Adrenal gland (tissue), 5 donors: ENCODE measurements at regions not wholly inside any gene's neighbourhood (a gene's known extent, or its start where the extent isn't known, plus 50 kb on each side); places are given as distances from the start of the nearest gene placed in this dataset.

ENCODE experiments used
- POLR2A ChIP-seq, 2 donors: fragments of 450-650 bp; IDR thresholded peaks; one replicate each; pipeline ENCODE4 v1.6.1; 2017; ENCODE audit warnings: antibody characterized with exemption in 2 of 2, mild to moderate bottlenecking in 2 of 2, moderate library complexity in 1 of 2
- TF ChIP-seq, protein P1 (sequence below), 6 experiments: fragments of 450-650 bp in 4 of 6; fragments of 200-600 bp in 2 of 6; sonication (generic) in 1 of 6; IDR thresholded peaks; 1 replicate in 5 of 6; 2 replicates in 1 of 6; pipeline versions ENCODE4 v1.5.1 to v1.8.0; 2016 to 2021; ENCODE audit warnings: antibody characterized with exemption in 6 of 6, mild to moderate bottlenecking in 2 of 6, moderate library complexity in 1 of 6
- donor health status: DM: no; HTN: no; CAD: no.

DNA sequence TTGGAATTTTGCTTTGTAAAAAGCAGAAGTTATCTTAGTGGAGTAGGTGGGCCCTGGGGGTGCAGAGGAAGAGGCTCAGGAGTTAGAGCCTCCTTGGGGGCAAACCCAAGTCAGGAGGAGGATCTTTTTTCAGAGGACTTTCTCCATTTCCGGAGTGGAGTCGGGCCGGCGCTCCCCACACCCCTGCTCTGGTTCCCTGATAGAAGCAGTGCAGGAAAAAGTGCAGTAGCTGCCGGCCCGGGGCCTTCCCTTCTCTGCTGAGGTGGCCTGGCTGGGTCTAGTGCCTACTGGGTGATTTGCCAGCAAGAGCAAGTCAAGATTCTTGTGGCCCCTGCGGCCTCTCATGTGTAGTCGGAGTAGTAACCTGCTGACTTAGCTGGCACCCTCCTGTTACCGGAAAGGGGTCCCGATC, 124.2 kb upstream of the HS6ST1 start:
- TF ChIP-seq, protein P1, sequence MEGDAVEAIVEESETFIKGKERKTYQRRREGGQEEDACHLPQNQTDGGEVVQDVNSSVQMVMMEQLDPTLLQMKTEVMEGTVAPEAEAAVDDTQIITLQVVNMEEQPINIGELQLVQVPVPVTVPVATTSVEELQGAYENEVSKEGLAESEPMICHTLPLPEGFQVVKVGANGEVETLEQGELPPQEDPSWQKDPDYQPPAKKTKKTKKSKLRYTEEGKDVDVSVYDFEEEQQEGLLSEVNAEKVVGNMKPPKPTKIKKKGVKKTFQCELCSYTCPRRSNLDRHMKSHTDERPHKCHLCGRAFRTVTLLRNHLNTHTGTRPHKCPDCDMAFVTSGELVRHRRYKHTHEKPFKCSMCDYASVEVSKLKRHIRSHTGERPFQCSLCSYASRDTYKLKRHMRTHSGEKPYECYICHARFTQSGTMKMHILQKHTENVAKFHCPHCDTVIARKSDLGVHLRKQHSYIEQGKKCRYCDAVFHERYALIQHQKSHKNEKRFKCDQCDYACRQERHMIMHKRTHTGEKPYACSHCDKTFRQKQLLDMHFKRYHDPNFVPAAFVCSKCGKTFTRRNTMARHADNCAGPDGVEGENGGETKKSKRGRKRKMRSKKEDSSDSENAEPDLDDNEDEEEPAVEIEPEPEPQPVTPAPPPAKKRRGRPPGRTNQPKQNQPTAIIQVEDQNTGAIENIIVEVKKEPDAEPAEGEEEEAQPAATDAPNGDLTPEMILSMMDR (IDR thresholded peaks at IDR 0.05): no peak
- TF ChIP-seq POLR2A (IDR thresholded peaks at IDR 0.05): no peak
